H9 (cell line): ENCODE measurements at regions not wholly inside any gene's neighbourhood (a gene's known extent, or its start where the extent isn't known, plus 50 kb on each side); places are given as distances from the start of the nearest gene placed in this dataset.

Source experiments
- DNase-seq: peaks from one replicate; pipeline ENCODE4 v3.0.0-alpha.2; 2017
- H2AFZ ChIP-seq: one replicate; pipeline ENCODE4 v1.6.1; 2013; ENCODE audit warnings: mild to moderate bottlenecking, low read length, control low read depth, moderate library complexity
- H2AK5ac ChIP-seq: 2 replicates; pipeline ENCODE4 v1.6.1; 2013; ENCODE audit warnings: low read length, control low read depth, mixed read lengths; ENCODE audit not compliant: insufficient read length
- H2BK120ac ChIP-seq: one replicate; pipeline ENCODE4 v1.6.1; 2013; ENCODE audit warnings: low read depth, mild to moderate bottlenecking, low read length, control low read depth, inconsistent platforms; ENCODE audit not compliant: poor library complexity, severe bottlenecking
- H2BK12ac ChIP-seq: 2 replicates; pipeline ENCODE4 v1.6.1; 2013; ENCODE audit warnings: low read length, control low read depth, mixed read lengths, low read depth; ENCODE audit not compliant: insufficient read length
- H2BK15ac ChIP-seq: 2 replicates; pipeline ENCODE4 v1.6.1; 2013; ENCODE audit warnings: low read depth, low read length, control low read depth
- H2BK20ac ChIP-seq: one replicate; pipeline ENCODE4 v1.6.1; 2013; ENCODE audit warnings: low read depth, mild to moderate bottlenecking, low read length, control low read depth, inconsistent platforms; ENCODE audit not compliant: poor library complexity, severe bottlenecking
- H2BK5ac ChIP-seq: 2 replicates; pipeline ENCODE4 v1.6.1; 2013; ENCODE audit warnings: low read length, control low read depth, mixed read lengths; ENCODE audit not compliant: insufficient read length
- H3K14ac ChIP-seq: 2 replicates; pipeline ENCODE4 v1.6.1; 2013; ENCODE audit warnings: low read length, control low read depth; ENCODE audit not compliant: insufficient read depth
- H3K18ac ChIP-seq: 2 replicates; pipeline ENCODE4 v1.6.1; 2013; ENCODE audit warnings: low read depth, mild to moderate bottlenecking, mixed read lengths, low read length, control low read depth; ENCODE audit not compliant: insufficient read length
- H3K23ac ChIP-seq: 2 replicates; pipeline ENCODE4 v1.6.1; 2013; ENCODE audit warnings: low read length, control low read depth, mixed read lengths, low read depth; ENCODE audit not compliant: insufficient read length
- H3K23me2 ChIP-seq: 2 replicates; pipeline ENCODE4 v1.6.1; 2013; ENCODE audit warnings: low read depth, mild to moderate bottlenecking, mixed read lengths, low read length, control low read depth; ENCODE audit not compliant: insufficient read length, poor library complexity, severe bottlenecking
- H3K27ac ChIP-seq: 2 replicates; pipeline ENCODE4 v1.5.1; 2013; ENCODE audit warnings: low read length, control low read depth, mixed read lengths, low read depth; ENCODE audit not compliant: insufficient read length
- H3K27me3 ChIP-seq: 2 replicates; pipeline ENCODE4 v1.6.1; 2013; ENCODE audit warnings: low read length, control low read depth, inconsistent platforms; ENCODE audit not compliant: insufficient read depth
- H3K4ac ChIP-seq: 2 replicates; pipeline ENCODE4 v1.6.1; 2013; ENCODE audit warnings: low read depth, mild to moderate bottlenecking, control low read depth, inconsistent platforms, low read length, moderate library complexity
- H3K4me1 ChIP-seq: 2 replicates; pipeline ENCODE4 v1.6.1; 2013; ENCODE audit warnings: low read length, control low read depth, inconsistent platforms; ENCODE audit not compliant: insufficient read depth
- H3K4me2 ChIP-seq: 2 replicates; pipeline ENCODE4 v1.6.1; 2013; ENCODE audit warnings: low read length, control low read depth, mixed read lengths; ENCODE audit not compliant: insufficient read length, insufficient read depth
- H3K56ac ChIP-seq: 2 replicates; pipeline ENCODE4 v1.6.1; 2013; ENCODE audit warnings: low read depth, mild to moderate bottlenecking, mixed read lengths, low read length, control low read depth; ENCODE audit not compliant: insufficient read length
- H3K79me1 ChIP-seq: 2 replicates; pipeline ENCODE4 v1.6.1; 2013; ENCODE audit warnings: low read depth, mild to moderate bottlenecking, moderate library complexity, low read length, control low read depth, inconsistent platforms; ENCODE audit not compliant: insufficient read depth, poor library complexity, severe bottlenecking
- H3K79me2 ChIP-seq: 2 replicates; pipeline ENCODE4 v1.6.1; 2013; ENCODE audit warnings: low read length, control low read depth, inconsistent platforms; ENCODE audit not compliant: insufficient read depth
- H3K9ac ChIP-seq: 2 replicates; pipeline ENCODE4 v1.6.1; 2013; ENCODE audit warnings: low read length, control low read depth, mixed read lengths; ENCODE audit not compliant: insufficient read length; ENCODE audit errors: extremely low read depth
- H3K9me3 ChIP-seq: one replicate; pipeline ENCODE4 v1.6.1; 2013; ENCODE audit warnings: low read depth, low read length, inconsistent platforms; ENCODE audit not compliant: control insufficient read depth
- H3T11ph ChIP-seq: one replicate; pipeline ENCODE4 v1.6.1; 2013; ENCODE audit warnings: mild to moderate bottlenecking, low read length, control low read depth, inconsistent platforms
- H4K20me1 ChIP-seq: one replicate; pipeline ENCODE4 v1.6.1; 2013; ENCODE audit not compliant: control insufficient read depth, insufficient read length, insufficient read depth
- H4K5ac ChIP-seq: 2 replicates; pipeline ENCODE4 v1.6.1; 2013; ENCODE audit warnings: low read depth, mild to moderate bottlenecking, mixed read lengths, low read length, control low read depth; ENCODE audit not compliant: insufficient read length
- H4K8ac ChIP-seq: replicated peaks from 2 replicates; pipeline ENCODE4 v1.6.1; 2013; ENCODE audit warnings: low read length, control low read depth, mixed read lengths, low read depth; ENCODE audit not compliant: insufficient read length
- H4K91ac ChIP-seq: 2 replicates; pipeline ENCODE4 v1.6.1; 2013; ENCODE audit warnings: low read depth, mild to moderate bottlenecking, moderate library complexity, mixed read lengths, low read length, control low read depth; ENCODE audit not compliant: insufficient read length
- H3K27ac Mint-ChIP-seq, 3 experiments: 2 replicates in 2 of 3; 3 replicates in 1 of 3; pipeline ENCODE4 v1.8.0; 2020 to 2021; ENCODE audit warnings: mixed read lengths in 3 of 3, mild to moderate bottlenecking in 1 of 3, moderate library complexity in 1 of 3
- H3K27me3 Mint-ChIP-seq: 2 replicates; pipeline ENCODE4 v1.8.0; 2021; ENCODE audit warnings: low read depth, mild to moderate bottlenecking, moderate library complexity, mixed read lengths
- H3K36me3 Mint-ChIP-seq, 3 experiments: 2 replicates in 2 of 3; 3 replicates in 1 of 3; pipeline ENCODE4 v1.8.0; 2020 to 2021; ENCODE audit warnings: low read depth in 3 of 3, mixed read lengths in 3 of 3; ENCODE audit not compliant: insufficient read depth in 1 of 3
- H3K4me1 Mint-ChIP-seq, 2 experiments: 2 replicates each; pipeline ENCODE4 v1.8.0; 2020; ENCODE audit warnings: mixed read lengths in 2 of 2
- H3K4me3 Mint-ChIP-seq, 2 experiments: 2 replicates in 1 of 2; 3 replicates in 1 of 2; pipeline ENCODE4 v1.8.0; 2020 to 2021; ENCODE audit warnings: mild to moderate bottlenecking in 2 of 2, mixed read lengths in 2 of 2, moderate library complexity in 1 of 2
- H3K9me3 Mint-ChIP-seq, 2 experiments: 2 replicates in 1 of 2; 3 replicates in 1 of 2; pipeline ENCODE4 v1.8.0; 2020; ENCODE audit warnings: mild to moderate bottlenecking in 2 of 2, mixed read lengths in 2 of 2, moderate library complexity in 1 of 2
- WGBS: extraction: QIAGEN DNeasy Blood & Tissue Kit; methylation state at CpG from one replicate; pipeline ENCODE4 v1.1.7; 2013; ENCODE audit warnings: missing lambda C conversion rate, low lambda C conversion rate, mixed read lengths; ENCODE audit not compliant: insufficient read length; ENCODE audit errors: extremely low coverage; 5-methylcytosine and 5-hydroxymethylcytosine counted together
- TF ChIP-seq, protein P1 (sequence below): fragments of 200-600 bp; sonication (generic); conservative IDR thresholded peaks from 3 replicates; pipeline ENCODE4 v1.8.0; 2021; ENCODE audit warnings: antibody characterized with exemption, mild to moderate bottlenecking

DNA sequence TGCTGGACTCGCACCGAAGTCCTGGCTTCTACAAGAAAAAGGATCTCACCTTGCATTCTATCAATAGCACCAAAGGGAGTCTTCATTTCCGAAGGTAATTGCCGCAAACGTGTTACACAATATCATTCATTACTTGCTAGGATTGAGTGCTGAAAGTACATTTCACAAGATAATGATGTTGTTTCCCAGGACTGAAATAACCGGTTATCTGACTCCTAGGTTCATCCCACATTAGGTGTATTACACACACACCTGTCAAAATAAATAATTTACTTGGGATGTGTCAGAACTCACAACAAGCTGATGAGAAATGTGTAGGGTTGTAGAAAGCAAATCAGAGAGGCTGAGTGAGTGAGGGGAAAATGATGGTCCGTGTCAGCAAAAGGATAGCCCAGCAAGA lies 219.4 kb upstream of the RHOBTB1 start:
- H2BK12ac ChIP-seq, result no peak overlapping the region
- TF ChIP-seq, protein P1, sequence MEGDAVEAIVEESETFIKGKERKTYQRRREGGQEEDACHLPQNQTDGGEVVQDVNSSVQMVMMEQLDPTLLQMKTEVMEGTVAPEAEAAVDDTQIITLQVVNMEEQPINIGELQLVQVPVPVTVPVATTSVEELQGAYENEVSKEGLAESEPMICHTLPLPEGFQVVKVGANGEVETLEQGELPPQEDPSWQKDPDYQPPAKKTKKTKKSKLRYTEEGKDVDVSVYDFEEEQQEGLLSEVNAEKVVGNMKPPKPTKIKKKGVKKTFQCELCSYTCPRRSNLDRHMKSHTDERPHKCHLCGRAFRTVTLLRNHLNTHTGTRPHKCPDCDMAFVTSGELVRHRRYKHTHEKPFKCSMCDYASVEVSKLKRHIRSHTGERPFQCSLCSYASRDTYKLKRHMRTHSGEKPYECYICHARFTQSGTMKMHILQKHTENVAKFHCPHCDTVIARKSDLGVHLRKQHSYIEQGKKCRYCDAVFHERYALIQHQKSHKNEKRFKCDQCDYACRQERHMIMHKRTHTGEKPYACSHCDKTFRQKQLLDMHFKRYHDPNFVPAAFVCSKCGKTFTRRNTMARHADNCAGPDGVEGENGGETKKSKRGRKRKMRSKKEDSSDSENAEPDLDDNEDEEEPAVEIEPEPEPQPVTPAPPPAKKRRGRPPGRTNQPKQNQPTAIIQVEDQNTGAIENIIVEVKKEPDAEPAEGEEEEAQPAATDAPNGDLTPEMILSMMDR, result no peak
- H3K9me3 Mint-ChIP-seq, result peaks cover 7 to 8% of the 10 kb centered on the region in 2 experiments

More for the DNA sequence above, 219.4 kb upstream of the RHOBTB1 start:
- H3K79me1 ChIP-seq, result no peaks in the 10 kb centered on the region
- H2BK15ac ChIP-seq, result no peak overlapping the region
- no peaks in the 10 kb centered on the region for H3K9me3 ChIP-seq
- no peak overlapping the region for H2AK5ac ChIP-seq
- H2BK5ac ChIP-seq, result no peak overlapping the region
- H4K20me1 ChIP-seq, result no peaks in the 10 kb centered on the region
- H3K18ac ChIP-seq, result no peak overlapping the region
- no peak overlapping the region for H3K56ac ChIP-seq
- no peaks in the 10 kb centered on the region for H3K4me1 ChIP-seq
- no peaks in the 10 kb centered on the region for H3K79me2 ChIP-seq
- H3K36me3 Mint-ChIP-seq, result peaks cover 0 to 9% (median 4%) of the 10 kb centered on the region in 3 experiments; a peak in 5 of 7 replicates
- no peak overlapping the region for H4K8ac ChIP-seq
- no peak overlapping the region for H3K4ac ChIP-seq
- WGBS, result no CpG with 5 or more reads among the region's 7 CpGs
- H4K5ac ChIP-seq, result no peak overlapping the region
- no peaks in the 10 kb centered on the region for H3K27me3 Mint-ChIP-seq
- no peak overlapping the region for H4K91ac ChIP-seq
- no peak overlapping the region for H3K9ac ChIP-seq
- H3K27ac Mint-ChIP-seq, result no peak overlapping the region
- no peak overlapping the region for H3K27ac ChIP-seq
- H3K23ac ChIP-seq, result no peak overlapping the region
- no peak overlapping the region for H3K4me3 Mint-ChIP-seq
- H3K4me2 ChIP-seq, result no peak overlapping the region
- no peak overlapping the region for H3K14ac ChIP-seq
- H3K27me3 ChIP-seq, result no peaks in the 10 kb centered on the region
- H3K4me1 Mint-ChIP-seq, result 0 out of 4 replicates have a peak, but pooled peaks cover 0 to 1% of the 10 kb centered on the region in 2 experiments
- no peaks in the 10 kb centered on the region for H3K23me2 ChIP-seq
- no peak overlapping the region for H3T11ph ChIP-seq
- DNase-seq, result no peak
- H2AFZ ChIP-seq, result no peak overlapping the region
- no peak overlapping the region for H2BK120ac ChIP-seq
- no peak overlapping the region for H2BK20ac ChIP-seq
